GM12872 (cell line): ENCODE measurements at regions not wholly inside any gene's neighbourhood (a gene's known extent, or its start where the extent isn't known, plus 50 kb on each side); places are given as distances from the start of the nearest gene placed in this dataset.

Experiments used
- TF ChIP-seq, protein P1 (sequence below): IDR thresholded peaks from 3 replicates; pipeline ENCODE4 v1.5.1; 2011; ENCODE audit warnings: low read depth, mild to moderate bottlenecking, low read length, moderate library complexity; ENCODE audit not compliant: insufficient read depth

DNA sequence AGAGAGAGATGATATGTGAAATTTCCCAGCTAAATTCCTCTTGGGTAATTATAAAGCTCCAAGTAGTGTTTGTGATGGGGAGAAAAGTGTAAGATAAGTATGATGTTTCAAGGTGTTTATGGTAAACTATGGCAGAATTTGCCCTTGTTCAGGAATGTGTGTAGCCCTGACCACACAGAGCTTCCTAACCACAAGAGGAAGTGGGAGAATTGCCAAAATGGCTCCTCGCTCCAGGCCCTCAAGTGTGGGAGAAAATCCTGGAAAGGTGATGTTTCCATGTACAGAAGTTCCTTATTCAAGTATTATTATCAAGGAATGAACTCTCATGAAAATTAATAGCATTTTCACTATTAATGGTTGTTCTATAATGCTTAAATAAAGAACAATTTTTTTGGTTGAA is 878.3 kb downstream of the TDRD15 start:
- TF ChIP-seq, protein P1, sequence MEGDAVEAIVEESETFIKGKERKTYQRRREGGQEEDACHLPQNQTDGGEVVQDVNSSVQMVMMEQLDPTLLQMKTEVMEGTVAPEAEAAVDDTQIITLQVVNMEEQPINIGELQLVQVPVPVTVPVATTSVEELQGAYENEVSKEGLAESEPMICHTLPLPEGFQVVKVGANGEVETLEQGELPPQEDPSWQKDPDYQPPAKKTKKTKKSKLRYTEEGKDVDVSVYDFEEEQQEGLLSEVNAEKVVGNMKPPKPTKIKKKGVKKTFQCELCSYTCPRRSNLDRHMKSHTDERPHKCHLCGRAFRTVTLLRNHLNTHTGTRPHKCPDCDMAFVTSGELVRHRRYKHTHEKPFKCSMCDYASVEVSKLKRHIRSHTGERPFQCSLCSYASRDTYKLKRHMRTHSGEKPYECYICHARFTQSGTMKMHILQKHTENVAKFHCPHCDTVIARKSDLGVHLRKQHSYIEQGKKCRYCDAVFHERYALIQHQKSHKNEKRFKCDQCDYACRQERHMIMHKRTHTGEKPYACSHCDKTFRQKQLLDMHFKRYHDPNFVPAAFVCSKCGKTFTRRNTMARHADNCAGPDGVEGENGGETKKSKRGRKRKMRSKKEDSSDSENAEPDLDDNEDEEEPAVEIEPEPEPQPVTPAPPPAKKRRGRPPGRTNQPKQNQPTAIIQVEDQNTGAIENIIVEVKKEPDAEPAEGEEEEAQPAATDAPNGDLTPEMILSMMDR = no peak

DNA sequence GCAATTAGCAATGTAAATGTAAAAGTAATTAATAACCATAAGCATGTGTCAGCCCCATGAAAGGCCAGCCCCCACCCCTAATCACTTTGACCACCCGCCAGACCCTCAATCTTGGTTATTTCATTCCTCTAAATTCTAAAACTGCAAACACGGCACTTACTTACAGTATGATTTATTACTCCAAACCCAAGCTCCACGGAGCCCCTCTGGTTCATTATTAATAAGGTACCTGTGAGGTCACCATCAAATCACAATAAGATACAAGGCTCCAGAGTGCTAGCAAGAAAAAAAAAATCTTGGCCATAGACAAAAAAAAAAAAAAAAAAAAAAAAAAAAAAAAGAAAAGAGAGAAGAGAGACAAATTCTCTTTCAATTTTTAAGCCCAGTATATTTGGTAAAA is 879.5 kb downstream of the TDRD15 start:
- TF ChIP-seq, protein P1 = no peak

DNA sequence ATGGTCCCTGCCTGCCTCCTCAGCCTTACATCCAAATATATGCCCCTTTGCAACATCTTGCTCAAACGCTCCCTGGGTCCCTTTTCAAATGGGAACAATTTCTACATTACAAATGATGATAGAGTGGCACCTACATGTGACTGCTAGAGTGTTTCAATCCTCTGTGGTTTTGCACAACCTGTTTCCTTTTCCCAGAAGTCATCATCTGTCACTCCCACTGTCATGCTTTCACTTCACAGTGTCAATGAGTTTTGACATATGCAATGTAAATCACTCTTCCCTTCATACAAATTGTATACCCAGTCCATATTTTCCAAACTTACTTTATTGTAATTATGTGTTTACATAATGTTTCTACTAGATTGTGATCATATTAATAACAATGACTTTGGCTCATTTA is 887.3 kb downstream of the TDRD15 start:
- TF ChIP-seq, protein P1 = no peak

DNA sequence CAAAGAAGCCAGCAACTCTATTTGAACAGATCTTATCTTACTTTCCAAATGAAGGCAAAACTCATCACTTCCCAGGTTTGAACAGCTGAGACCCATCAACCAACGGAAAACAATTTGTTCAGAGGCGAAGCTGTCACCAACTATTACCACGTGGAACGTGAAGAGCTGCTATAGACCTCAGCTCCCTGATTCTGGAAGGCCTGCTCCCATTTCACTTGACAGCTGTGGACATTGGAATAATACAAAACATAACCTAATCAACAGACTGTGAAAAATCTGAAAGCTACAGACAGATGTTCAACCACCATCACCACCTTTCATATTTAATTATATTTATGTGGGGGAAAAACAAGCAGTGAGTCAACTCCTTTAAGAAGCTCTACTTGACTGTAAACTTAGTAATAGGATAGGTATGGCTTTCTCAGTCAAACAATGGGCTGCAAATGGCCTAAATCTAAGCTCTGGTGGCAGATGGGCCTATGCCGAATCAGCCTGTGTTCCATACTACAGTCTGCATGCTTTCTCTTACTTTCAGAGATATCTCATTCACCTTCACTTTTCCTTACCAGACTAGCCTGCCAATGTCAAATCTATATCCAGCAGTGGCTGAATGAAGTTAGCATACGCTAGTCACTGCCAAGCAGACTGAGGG is 896.4 kb downstream of the TDRD15 start:
- TF ChIP-seq, protein P1 = no peak

DNA sequence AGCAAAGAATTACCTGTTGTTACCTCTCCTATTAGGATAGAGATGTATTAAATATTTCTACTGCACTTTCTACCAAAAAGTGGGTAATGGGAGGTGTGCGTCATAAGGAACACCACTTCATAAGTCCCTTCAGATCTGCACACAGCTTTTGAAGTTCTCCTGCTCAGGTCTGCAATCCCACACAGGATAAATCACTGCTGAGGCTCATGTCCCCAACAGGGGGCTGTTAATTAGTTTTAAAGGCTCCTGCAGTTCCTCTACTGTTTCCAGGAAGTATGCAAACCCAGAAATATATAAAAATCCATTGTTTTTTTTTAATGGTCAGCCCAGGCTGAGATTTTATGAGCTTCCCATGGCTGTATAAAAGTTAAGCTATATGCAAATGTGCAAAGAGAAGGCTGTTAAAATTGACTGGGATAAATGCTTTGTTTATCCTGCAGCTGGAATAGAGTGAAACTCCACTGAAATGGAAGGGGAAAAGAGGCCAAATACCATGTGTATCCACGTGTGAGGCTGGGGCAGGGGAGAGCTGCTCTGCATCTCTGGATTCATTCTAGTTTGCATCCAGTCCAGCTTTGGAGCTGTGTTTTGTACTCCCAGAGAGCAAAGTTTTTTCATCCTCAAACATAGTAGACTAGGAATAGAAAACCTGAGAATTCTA is 903.7 kb downstream of the TDRD15 start:
- TF ChIP-seq, protein P1 = no peak

DNA sequence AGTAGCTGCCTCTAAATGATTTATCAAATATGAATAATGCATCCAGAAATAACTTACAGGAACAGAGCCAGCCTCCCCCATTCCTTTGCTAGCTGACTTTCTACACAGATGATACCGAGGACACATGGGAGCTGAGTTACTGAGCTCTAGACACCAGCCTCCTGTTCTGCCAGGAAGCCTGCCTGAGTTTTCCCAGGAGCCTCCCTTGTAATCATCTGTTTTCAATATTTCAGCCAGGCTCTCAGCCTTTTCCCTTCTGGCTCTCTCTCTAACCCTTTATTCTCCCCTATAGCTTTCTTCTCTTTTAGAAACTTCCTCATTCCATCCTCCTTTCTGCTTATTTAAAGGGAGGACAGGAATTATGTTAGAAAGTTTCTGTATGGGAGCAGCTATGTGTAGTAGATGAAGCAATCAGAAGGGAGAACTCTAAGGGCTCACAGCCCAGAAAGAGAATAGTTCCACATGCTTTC is 911.6 kb downstream of the TDRD15 start:
- TF ChIP-seq, protein P1 = no peak

DNA sequence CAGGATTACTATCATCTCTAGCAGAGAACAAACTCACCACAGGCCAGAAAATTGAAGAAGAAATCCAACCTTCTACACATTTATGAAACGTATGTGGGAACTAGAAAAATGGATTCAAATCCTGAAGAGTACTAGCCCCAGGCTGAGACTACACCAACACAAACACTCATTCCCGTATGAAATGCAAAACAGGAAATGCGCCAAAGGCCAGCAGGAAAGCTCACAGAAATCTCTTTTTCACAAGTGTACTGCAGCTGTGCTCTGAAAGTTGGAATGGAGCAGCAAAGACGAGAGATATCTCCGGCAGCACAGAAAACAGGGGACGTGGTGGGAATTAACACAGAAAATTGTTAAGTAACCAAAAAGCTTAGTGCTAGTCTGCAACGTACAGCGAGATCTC is 913.5 kb downstream of the TDRD15 start:
- TF ChIP-seq, protein P1 = no peak
